Left lobe of liver (tissue), 2 donors: ENCODE measurements at regions not wholly inside any gene's neighbourhood (a gene's known extent, or its start where the extent isn't known, plus 50 kb on each side); places are given as distances from the start of the nearest gene placed in this dataset.
"Not testable (repeated sequence)": the region's sequence is repeated elsewhere in the genome, so short reads cannot be mapped to it uniquely, and the experiment has no call there.

ENCODE experiments used
- ATAC-seq: fragments of 200-7000 bp; cut with Tn5 transposase; one replicate; pipeline ENCODE4 v1.9.1; 2020; ENCODE audit warnings: mild to moderate bottlenecking, moderate library complexity
- DNase-seq: peaks from one replicate; pipeline ENCODE4 v3.0.0-alpha.2; 2020; ENCODE audit warnings: low spot score
- donor health status: DM: no; HTN: no; CAD: no; lungs with moderate emphysema.
- donor health status: DM: no; HTN: yes; CAD: no.

DNA sequence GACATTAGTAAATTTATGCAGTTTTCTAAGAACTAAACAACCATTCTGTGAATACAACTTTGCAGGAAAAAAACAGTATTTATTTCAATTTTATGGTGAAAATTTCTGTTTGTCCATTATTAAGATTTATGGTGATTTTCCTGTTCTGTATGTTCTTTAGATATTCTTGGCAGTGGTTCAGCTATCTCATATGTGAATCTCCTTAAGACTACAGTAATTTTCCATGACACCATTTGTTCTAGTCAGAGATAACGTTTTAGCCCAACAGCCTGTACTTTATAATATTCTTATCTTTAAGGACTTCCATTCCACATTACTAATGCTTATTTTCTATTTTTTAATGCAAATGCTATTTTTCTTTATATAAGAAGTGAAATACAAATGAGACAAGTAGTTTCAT lies 504.0 kb downstream of the RFPL4B start:
- ATAC-seq (no peak), DNase-seq (no peak)

DNA sequence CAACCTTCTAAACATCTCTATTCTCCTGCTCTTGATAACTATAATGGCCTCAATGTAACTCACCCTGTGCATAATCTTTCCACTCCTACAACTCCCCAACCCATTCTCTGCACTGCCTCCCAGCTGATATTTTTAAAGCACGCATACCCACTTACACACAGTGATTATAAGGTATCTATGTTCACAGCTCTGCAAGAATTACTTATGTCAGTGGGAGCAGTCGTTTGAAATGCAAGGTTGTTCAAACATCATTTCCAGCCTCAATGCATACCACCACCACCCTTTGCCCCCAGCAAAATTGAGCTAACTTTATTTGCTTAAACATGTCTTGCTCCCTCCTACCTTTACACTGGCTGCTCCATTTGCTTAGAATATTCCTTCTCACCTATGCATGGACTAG lies 506.0 kb downstream of the RFPL4B start:
- ATAC-seq (no peak), DNase-seq (no peak)

DNA sequence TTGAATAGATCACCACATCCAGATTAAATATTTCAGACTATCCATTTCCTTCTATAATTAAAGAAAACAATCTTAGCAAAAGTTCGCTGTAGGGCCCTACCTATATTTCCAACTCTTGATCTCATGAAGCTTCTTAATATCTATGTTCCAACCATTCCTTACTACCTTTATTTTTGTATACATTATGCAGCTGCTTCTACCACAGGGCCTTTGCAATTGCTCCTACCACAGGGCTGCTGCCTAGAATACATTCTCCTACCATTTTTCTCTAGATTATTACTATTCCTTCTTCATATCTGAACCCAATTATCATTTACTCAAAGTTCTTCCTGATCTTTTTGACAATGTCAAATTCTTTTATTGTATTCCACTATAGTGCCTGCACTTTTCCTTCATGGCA lies 516.6 kb downstream of the RFPL4B start:
- DNase-seq (no peak), ATAC-seq (no peak)

DNA sequence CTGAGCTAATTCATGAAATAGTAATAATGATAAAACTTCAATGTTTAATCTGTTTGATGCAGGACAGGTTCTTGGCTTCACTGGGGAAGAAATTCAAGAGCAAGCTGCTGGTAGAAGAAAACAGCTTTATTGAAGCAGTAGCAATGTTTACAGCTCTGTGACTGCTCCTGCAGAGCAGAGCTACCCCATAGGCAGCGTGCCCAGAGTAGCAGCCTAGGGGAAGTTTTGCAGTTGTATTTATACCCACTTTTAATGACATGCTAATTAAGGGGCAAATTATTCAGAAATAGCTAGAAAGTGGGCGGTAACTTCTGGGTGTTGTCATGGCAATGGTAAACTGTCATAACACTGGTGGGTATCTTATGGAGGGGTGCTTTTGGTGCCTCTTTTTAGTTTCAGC lies 518.0 kb downstream of the RFPL4B start:
- no peak for ATAC-seq
- DNase-seq: no peak

DNA sequence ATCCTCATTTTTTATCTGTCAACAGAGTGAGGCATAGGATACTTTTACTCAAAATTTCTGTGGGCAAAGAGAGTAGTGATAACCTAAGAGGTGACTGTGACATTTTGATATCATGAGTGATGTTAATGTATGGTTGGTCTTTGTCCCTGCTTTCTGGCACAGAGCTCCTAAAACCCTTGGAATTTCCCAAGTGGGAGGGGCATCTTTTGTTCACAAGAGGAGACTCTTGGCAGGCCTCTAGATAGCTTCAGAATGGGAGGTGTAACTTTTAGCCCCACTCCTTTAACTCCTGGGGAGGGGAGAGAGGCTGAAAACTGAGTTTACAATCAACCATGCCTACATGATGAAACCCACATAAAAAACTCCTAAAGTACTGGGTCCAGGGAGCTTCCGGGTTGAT lies 527.8 kb downstream of the RFPL4B start:
- DNase-seq (no peak), ATAC-seq (no peak)

DNA sequence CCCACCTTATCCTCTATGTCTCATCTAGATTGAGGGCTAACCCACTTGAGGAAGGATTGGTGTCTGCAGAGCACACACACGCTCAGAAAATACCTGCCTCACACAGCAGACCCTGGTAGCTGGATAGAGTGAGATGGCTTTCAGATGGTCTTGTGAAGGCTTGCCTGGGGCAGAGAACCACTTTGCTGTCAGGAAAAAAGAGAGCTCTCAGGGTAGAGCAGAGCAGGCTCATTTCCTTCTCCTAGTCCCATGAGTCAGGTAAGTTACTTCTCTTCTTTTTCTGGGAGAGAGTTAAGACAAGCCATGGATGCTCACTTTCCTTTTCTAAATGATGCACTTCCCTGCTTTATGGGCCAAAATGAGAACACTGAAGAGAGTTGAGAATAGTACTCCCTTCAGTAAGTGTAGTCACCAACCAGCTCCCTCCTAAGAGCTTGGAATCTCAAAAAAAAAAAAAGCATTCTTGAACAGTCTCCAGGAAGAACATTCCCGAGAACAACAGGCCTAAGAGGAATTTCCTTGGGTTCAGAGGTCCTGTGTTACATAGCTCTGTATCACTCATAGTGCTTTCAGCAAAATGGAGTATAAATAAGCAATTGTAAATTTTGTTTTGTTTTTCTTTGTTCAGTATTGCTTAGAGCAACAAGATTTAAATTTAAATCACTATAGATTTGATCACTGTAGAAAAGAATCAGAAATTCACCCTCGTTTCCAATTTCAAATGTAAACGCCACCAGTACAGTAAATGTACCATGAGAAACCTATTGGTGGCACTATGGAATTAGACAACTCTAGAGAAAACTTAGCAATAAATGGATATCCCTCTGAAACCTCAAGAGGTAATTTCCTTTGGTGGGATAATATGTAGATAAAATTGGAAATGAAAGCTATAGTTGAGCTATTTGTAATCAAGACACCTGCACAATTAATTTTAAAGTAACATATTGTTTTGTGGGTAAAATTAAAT lies 530.3 kb downstream of the RFPL4B start:
- ATAC-seq (peak; percentile 33), DNase-seq (no peak)

DNA sequence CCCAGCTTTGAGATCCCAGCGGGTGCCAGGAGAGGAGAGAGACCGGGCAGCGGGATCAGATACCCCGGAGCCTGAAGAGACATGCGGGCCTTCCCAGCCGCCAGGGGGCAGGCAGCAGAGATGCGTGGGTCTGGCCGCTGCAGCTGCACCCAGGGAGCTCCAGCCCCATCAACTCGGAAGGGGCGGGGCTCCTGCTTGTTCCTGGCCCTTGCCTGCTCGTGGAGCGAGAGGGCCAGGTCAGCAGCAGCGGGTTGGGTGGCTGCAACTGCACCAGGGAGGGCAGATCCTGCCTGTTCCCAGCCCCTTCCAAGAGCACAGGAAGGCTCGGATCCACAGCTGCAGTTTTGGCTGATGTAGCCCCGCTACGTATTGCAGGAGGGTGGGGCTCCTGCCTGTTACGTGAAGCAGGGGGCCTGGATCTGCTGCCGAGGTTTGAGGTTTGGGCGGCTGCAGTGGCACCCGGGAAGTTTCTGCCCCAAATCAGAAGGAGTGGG lies 532.8 kb downstream of the RFPL4B start:
- ATAC-seq: no peak
- DNase-seq: no peak

DNA sequence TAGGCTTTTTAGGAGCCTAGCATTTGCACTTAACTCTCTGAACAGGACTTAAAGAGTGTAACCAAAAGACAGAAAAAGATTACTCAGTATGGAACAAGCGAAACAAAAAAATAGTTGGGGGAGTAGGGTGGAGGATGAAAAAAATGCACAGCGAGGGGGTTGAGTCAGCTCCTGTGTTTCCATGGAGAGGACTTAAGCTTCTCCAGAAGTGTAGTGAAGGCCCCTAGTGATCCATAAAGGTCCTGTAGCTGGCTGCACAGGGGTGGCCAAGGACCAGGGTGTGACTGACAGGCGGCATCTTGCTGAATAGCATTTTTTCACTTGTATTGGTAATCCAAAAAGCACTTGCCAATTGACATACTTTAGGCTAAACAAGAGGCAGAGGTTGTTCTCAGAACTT lies 533.9 kb downstream of the RFPL4B start:
- ATAC-seq (no peak), DNase-seq (no peak)

DNA sequence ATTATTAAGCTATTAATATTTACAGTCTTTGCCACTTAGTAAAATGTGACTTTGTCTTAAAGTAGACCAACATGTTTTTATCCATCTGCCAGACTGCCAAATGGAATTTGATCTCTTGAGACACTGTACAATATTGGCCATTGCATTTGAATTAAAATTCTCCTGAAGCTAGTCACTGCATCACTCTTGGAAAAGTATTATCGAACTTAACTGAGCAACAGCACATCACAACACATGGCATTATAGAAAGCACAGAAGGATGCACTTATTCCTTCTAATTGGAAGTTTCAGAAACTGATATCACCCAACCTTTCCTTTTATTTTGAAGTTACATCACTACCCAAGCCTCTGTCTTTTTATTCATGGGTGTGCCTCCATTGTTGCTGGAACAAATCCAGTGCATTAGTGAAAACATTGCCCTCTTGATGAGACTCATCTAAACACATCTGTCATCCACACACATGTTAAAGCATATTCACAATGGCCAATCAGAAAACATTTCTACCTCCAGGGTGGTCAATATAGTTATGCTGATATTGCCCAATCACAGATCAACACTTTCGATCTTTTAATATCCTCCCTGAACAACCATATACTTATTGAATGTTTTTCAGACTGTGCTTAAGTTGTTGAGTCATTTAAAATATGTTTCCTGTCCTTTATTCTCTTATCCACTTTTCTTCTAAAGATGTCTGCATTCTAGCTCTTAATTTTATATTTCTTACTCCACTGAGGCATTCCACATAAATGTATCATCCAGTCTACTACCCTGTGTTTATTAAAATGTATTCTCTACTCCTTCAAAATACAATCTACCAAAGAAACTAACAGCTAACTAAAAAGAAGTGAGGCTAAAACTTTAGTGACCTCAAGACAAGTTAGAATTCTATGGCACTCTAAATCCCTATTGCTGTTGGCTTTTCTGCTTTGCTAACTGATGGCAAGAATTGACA lies 535.0 kb downstream of the RFPL4B start:
- DNase-seq: no peak
- ATAC-seq: no peak

DNA sequence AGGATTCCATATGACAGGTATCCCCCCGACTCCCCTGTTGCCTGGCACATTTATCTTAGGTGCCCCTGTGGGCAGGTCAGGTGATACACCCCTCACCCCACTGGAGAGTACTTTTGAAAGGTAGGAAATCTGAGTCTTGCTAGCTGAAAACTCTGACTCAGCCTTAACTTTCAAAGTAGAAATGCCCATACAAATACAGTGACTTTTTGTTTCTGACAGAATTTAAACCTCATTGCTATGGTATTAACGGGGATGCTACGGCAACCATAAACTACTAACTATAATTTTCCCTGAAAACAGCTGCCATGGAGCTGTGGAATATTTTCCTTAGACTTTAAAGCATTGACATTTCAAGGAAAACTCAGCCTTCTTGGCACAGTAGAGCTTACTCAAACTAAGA lies 536.0 kb downstream of the RFPL4B start:
- DNase-seq: no peak
- ATAC-seq: no peak

DNA sequence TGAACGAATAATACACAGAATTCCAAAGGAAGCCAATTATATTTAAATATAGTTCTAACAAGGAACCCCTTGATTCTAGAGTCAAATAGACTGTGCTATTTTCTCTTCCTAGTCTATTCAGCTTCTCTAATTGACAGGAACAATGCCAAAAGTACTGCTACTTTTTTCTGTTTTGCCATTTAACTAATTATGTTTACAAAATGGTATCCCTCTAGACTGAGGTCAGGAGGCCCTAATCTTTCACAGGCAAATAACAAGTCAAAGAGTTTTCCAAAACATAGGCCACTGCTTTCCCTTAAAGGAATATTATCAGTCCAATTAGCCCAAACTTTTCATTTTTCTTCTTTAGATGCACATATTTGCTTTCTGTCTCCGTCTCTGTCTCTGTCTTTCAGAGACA lies 539.3 kb downstream of the RFPL4B start:
- no peak for DNase-seq
- ATAC-seq: no peak

DNA sequence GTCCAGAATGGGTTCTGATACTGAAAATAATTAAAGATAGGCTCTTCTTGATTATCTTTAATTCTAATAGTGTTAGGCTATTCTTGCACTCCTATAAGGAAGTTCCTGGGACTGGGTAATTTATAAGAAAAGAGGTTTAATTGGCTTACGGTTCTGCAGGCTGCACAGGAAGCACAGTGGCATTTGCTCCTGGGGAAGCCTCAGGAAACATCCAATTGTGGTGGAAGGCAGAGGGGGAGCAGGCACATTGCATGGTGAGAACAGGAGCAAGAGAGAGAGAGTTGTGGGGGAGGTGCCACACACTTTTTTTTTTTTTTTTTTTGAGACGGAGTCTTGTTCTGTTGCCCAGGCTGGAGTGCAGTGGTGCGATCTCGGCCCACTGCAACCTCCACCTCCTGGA lies 540.3 kb downstream of the RFPL4B start:
- not testable (repeated sequence) for DNase-seq, ATAC-seq

DNA sequence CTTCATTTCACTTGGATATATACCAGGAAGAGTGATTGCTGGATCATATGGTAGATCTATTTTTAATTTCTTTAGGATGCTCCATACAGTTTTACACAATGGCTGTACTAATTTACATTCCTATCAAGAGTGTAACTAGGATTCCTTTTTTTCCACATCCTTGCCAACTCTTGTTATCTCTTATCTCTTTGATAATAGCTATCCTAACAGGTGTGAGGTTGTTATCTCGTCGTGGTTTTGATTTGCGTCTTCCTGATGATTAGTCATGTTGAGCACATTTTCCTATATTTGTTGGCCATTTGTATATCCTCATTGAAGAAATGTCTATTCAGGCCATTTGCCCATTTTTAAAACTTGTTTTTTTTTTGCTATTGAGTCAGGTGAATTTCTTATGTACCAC lies 552.4 kb downstream of the RFPL4B start:
- ATAC-seq (no peak), DNase-seq (no peak)

DNA sequence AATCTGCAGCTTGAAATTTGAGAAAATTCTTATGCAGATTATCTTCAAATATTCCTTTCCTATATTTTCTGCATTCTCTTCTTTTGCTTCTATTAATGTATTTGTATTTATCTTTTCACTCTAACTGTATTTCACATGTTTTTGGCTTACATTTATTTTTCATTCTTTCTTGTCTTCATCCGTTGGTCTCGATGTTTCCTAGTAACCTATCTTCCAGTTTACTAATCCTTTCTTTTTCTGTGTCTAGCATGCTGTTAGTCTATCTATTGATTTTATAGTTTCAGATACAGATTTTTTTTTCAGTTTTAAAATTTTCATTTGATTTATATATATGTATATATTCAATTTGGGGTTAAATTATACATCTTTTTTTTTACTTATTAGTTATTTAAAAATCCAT lies 556.2 kb downstream of the RFPL4B start:
- no peak for DNase-seq
- ATAC-seq: no peak

DNA sequence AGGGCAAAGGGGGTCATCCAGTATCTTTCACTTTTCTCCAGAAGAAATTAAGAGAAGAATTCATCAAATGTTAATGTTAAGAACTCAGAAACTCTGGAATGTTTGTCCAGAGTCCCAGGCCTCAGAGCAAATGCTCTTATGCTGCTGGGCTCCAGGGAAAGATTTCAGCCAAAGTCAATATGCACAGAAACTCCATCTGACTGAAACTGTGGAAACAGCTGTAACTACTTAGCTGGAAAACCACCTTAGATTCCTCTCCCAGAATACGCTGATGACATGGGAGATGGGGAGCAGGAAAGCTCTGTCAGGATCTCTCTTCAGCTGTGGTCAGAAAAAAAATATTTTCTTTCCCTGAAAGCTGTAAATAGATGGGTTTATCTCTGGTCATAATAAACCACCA lies 559.6 kb downstream of the RFPL4B start:
- ATAC-seq: no peak
- no peak for DNase-seq

DNA sequence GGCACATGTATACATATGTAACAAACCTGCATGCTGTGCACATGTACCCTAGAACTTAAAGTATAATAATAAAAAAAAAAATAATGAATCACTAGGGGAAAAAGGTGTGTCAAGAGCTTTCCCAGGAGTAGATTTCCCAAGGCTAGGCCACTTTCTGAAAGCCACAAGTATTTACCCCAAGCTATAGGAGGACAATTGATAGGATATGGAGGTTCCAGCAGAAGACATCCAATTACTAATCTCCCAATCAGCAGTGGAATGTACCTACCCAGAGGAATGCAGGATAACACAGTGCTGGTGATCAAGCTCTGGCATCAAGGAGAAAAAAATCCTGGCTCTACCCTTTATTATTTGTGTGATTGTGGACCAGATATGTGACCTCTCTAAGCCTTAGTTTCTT lies 562.7 kb downstream of the RFPL4B start:
- no peak for DNase-seq
- no peak for ATAC-seq

DNA sequence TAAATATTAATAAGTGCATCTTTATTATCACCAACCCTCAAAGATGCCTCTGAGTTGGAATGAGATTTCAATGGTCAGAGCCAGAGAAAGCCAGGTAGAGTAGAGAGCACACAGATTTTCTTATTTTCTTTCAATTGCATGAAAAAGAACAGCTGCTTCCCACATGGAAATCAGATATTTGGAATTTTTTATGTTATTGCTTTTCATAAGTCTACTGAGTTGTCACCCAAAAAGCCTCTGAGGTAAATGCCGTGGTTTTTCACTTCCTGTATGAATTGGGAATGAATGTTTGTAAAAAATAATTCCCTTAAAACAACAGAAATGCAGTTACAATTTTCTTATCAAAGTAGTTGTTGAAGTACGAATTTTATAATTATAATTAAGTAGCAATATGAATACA lies 563.1 kb downstream of the RFPL4B start:
- DNase-seq (no peak), ATAC-seq (no peak)

DNA sequence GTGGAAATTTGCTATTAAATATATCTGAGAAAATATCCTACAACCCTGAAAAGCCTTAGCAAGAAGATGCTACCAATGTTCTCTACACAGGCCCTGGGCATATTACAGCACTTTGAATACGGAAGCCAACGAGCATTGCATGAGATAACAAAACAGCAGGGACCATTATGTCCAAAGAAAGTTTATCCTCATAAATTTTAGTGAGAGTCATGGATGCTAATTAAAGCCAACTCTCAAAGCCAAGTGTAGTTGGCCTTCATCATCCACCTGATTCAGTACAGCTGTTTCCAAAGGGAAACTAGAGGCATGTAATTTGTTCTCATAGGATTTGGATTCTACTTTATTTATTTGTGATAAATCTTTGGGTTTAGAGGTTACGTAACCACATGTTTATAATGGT lies 564.8 kb downstream of the RFPL4B start:
- DNase-seq: no peak
- no peak for ATAC-seq

DNA sequence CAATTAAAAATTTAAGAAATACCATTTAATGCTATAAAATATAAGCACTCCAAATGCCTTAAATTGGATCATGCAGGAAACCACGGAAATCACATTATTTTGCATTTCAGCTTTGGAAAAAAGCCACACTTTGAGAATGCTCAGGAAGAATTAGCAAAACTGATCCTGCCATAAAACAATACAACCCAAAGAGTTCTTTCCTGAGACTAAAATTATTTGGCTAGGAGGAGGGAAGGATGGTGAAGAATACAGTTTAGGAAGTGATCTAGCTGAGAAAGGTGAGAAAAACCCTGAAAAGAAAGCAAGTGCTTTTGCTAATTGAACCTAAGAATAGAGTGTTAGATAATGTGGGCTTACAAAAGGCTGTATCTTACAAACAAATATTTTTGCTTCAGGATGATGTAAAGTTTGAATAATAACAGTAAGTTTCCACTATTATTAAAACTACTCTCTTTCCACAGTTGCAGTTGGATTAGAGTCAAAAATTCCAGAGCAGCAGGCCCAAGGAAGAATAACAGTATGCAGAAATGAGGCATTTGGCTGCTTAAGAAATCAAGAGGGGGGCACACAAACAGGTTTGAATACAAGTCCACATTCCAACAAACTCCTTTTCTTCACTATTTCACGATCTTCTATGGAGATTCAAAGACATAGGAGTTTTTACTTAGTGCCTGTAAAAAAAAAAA lies 565.4 kb downstream of the RFPL4B start:
- no peak for DNase-seq
- no peak for ATAC-seq

DNA sequence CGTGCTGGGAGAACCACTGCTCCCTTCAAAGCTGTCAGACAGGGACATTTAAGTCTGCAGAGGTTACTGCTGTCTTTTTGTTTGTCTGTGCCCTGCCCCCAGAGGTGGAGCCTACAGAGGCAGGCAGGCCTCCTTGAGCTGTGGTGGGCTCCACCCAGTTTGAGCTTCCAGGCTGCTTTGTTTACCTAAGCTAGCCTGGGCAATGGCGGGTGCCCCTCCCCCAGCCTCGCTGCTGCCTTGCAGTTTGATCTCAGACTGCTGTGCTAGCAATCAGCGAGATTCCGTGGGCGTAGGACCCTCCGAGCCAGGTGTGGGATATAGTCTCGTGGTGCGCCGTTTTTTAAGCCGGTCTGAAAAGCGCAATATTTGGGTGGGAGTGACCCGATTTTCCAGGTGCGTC lies 572.6 kb downstream of the RFPL4B start:
- not testable (repeated sequence) for ATAC-seq, DNase-seq

DNA sequence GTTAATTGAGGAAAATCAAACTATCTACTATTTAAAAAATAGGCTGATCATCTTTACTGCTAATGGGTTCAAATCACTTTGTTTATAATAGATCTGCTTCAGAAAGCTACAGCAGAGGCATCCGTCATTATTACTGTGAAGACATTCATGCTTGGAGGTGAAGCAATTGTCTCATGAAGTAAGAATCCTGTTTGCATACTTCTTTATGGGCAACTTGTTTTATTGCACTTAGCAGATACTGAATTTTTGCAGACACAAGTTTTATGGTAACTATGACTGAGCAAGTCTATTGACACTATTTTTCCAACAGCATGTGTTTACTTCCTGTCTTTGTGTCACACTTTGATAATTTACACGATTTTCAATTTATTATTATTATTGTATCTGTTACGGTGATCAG lies 573.9 kb downstream of the RFPL4B start:
- ATAC-seq (no peak), DNase-seq (no peak)
